K562 (cell line): ENCODE measurements at regions not wholly inside any gene's neighbourhood (a gene's known extent, or its start where the extent isn't known, plus 50 kb on each side); places are given as distances from the start of the nearest gene placed in this dataset.

ENCODE experiments used
- ATAC-seq: fragments of 200-7000 bp; cut with Tn5 transposase; 3 replicates; pipeline ENCODE4 v1.9.1; 2020; ENCODE audit warnings: moderate library complexity
- BruUV-seq: library from RNA; stranded (reverse); fragments of 400-500 nt; replicated peaks from 2 replicates; lab custom pipeline; 2021; lab: Mats Ljungman, UMichigan
- CTCF ChIA-PET: fragments of 300-600 bp; formaldehyde crosslinking; extraction: SDS; loops from one replicate; lab custom pipeline; 2021; ENCODE audit warnings: low intra/inter-chr PET ratio; lab: Yijun Ruan, JAX
- POLR2A ChIA-PET: fragments of 300-600, 350-650 bp; sonication (Branson Sonifier 250); formaldehyde crosslinking; extraction: SDS; loops from one replicate; lab custom pipeline; 2021; ENCODE audit warnings: antibody characterized with exemption, inconsistent platforms; lab: Yijun Ruan, JAX
- DNase-seq, 4 experiments: peaks; one replicate each; pipeline versions ENCODE4 v3.0.0 to v3.0.0-alpha.2; 2011 to 2018; ENCODE audit warnings: low spot score in 3 of 4, mixed read lengths in 3 of 4; ENCODE audit errors: extremely low read depth in 1 of 4
- FAIRE-seq: peaks from 2 replicates; lab custom pipeline; 2011; peaks lifted over from hg19 to GRCh38; lab: Jason Lieb, UNC
- H2AFZ ChIP-seq: 2 replicates; pipeline ENCODE4 v1.6.0; 2011; ENCODE audit warnings: low read depth, low read length, control low read depth, inconsistent platforms
- H3K27ac ChIP-seq: fragments of 200-600 bp; 3 replicates; pipeline ENCODE4 v1.8.0; 2011; ENCODE audit warnings: low read depth, mild to moderate bottlenecking, control low read depth, inconsistent platforms, low read length, moderate library complexity, mixed read lengths; ENCODE audit errors: extremely low read depth
- H3K27me3 ChIP-seq, 2 experiments: fragments of 300-600 bp in 1 of 2; 2 replicates in 1 of 2; 3 replicates in 1 of 2; pipeline versions ENCODE4 v1.6.0 to v1.8.0; 2011; ENCODE audit warnings: inconsistent platforms in 2 of 2, low read length in 2 of 2, mild to moderate bottlenecking in 1 of 2, mixed read lengths in 1 of 2, moderate library complexity in 1 of 2; ENCODE audit not compliant: control insufficient read depth in 2 of 2, insufficient read depth in 2 of 2
- H3K36me3 ChIP-seq: fragments of 300-600 bp; 3 replicates; pipeline ENCODE4 v1.8.0; 2011; ENCODE audit warnings: mild to moderate bottlenecking, low read length, inconsistent platforms; ENCODE audit not compliant: control insufficient read depth, insufficient read depth
- H3K4me1 ChIP-seq, 2 experiments: fragments of 200-600 bp in 1 of 2; replicated peaks in 1 of 2; 2 replicates in 1 of 2; 3 replicates in 1 of 2; pipeline versions ENCODE4 v1.5.1 to v1.8.0; 2011; ENCODE audit warnings: inconsistent platforms in 2 of 2, low read length in 2 of 2, mild to moderate bottlenecking in 1 of 2, mixed read lengths in 1 of 2, moderate library complexity in 1 of 2; ENCODE audit not compliant: control insufficient read depth in 2 of 2, insufficient read depth in 2 of 2
- H3K4me2 ChIP-seq: 2 replicates; pipeline ENCODE4 v1.6.1; 2011; ENCODE audit warnings: low read length, control low read depth, inconsistent platforms, mixed read lengths; ENCODE audit not compliant: insufficient read depth
- H3K4me3 ChIP-seq: fragments of 200-600 bp; sonication (generic), shearing (Covaris generic); 2 replicates; pipeline ENCODE4 v1.5.1; 2016; ENCODE audit warnings: control low read depth, inconsistent platforms
- H3K79me2 ChIP-seq: fragments of 200-600 bp; 3 replicates; pipeline ENCODE4 v1.8.0; 2011; ENCODE audit warnings: low read length, inconsistent platforms; ENCODE audit not compliant: control insufficient read depth, insufficient read depth
- H3K9ac ChIP-seq, 2 experiments: 2 replicates each; pipeline versions ENCODE4 v1.6.0 to v1.6.1; 2011; ENCODE audit warnings: low read depth in 2 of 2, low read length in 2 of 2, control low read depth in 1 of 2, inconsistent platforms in 1 of 2, mild to moderate bottlenecking in 1 of 2, mixed read lengths in 1 of 2; ENCODE audit not compliant: insufficient read depth in 1 of 2
- H3K9me1 ChIP-seq: one replicate; pipeline ENCODE4 v1.6.0; 2011; ENCODE audit warnings: inconsistent platforms, mild to moderate bottlenecking, low read length, moderate library complexity; ENCODE audit not compliant: control insufficient read depth, insufficient read depth
- H3K9me3 ChIP-seq: replicated peaks from 2 replicates; pipeline ENCODE4 v1.5.1; 2011; ENCODE audit warnings: low read depth, low read length, inconsistent platforms; ENCODE audit not compliant: control insufficient read depth, insufficient read depth
- H4K20me1 ChIP-seq: replicated peaks from 2 replicates; pipeline ENCODE4 v1.6.1; 2011; ENCODE audit warnings: low read length, inconsistent platforms, mixed read lengths; ENCODE audit not compliant: control insufficient read depth, insufficient read depth
- CTBP1 ChIP-seq: fragments of 450-650 bp; IDR thresholded peaks from 2 replicates; pipeline ENCODE4 v1.6.1; 2016; ENCODE audit warnings: borderline replicate concordance
- HMG20A ChIP-seq: fragments of 450-650 bp; formaldehyde crosslinking; conservative IDR thresholded peaks from 2 replicates; pipeline ENCODE4 v1.4.0; 2020; ENCODE audit warnings: mild to moderate bottlenecking, mixed read lengths
- MAFF ChIP-seq: IDR thresholded peaks from 2 replicates; pipeline ENCODE4 v1.6.1; 2012; ENCODE audit warnings: low read length, improper control_type of control experiment
- MTA1 ChIP-seq: fragments of 450-650 bp; IDR thresholded peaks from 2 replicates; pipeline ENCODE4 v1.6.1; 2017; ENCODE audit warnings: borderline replicate concordance
- PHB ChIP-seq: fragments of 250-450 bp; sonication (Bioruptor Pico); IDR thresholded peaks from 2 replicates; pipeline ENCODE4 v1.5.0; 2021
- POU5F1 ChIP-seq: fragments of 150-350 bp; IDR thresholded peaks from 2 replicates; pipeline ENCODE4 v1.6.1; 2014; ENCODE audit warnings: borderline replicate concordance, low read length, low read depth, mild to moderate bottlenecking; ENCODE audit not compliant: partially characterized antibody
- RBM39 ChIP-seq: fragments of 200-400 bp; formaldehyde crosslinking; optimal IDR thresholded peaks from 2 replicates; pipeline ENCODE3; 2018; ENCODE audit warnings: low read depth, low read length
- TAF15 ChIP-seq: fragments of 200-400 bp; formaldehyde crosslinking; IDR thresholded peaks from 2 replicates; pipeline ENCODE4 v1.6.1; 2017; ENCODE audit warnings: mild to moderate bottlenecking, low read depth, low read length, moderate library complexity
- THRAP3 ChIP-seq: fragments of 450-650 bp; IDR thresholded peaks from 2 replicates; pipeline ENCODE4 v1.6.1; 2016; ENCODE audit warnings: mild to moderate bottlenecking, inconsistent platforms, borderline replicate concordance
- ZNF140 ChIP-seq: fragments of 250-450 bp; sonication (Bioruptor Pico); IDR thresholded peaks from 2 replicates; pipeline ENCODE4 v1.8.0; 2021; ENCODE audit warnings: moderate library complexity, mild to moderate bottlenecking, inconsistent platforms
- ZNF511 ChIP-seq: sonication (generic); formaldehyde crosslinking; IDR thresholded peaks from 2 replicates; pipeline ENCODE4 v1.8.0; 2022; ENCODE audit warnings: mild to moderate bottlenecking, missing genetic modification reagents
- ZNF551 ChIP-seq: fragments of 250-450 bp; sonication (Bioruptor Pico); IDR thresholded peaks from 2 replicates; pipeline ENCODE4 v1.5.0; 2021; ENCODE audit warnings: mild to moderate bottlenecking, moderate library complexity
- ZNF707 ChIP-seq: fragments of 250-450 bp; sonication (Bioruptor Pico); conservative IDR thresholded peaks from 2 replicates; pipeline ENCODE4 v1.8.0; 2022; ENCODE audit warnings: inconsistent platforms, mild to moderate bottlenecking, moderate library complexity
- WGBS: fragments of 100-300 bp; shearing (Covaris generic); methylation state at CpG from one replicate; pipeline ENCODE4 v1.1.6; 2016; ENCODE audit warnings: low coverage, mixed read lengths; ENCODE audit not compliant: insufficient coverage; ENCODE audit errors: missing lambda C conversion rate; 5-methylcytosine and 5-hydroxymethylcytosine counted together
- in situ Hi-C: fragments of 300-500 bp; cut with MboI; formaldehyde crosslinking; loops from 4 replicates; pipeline ENCODE4 v1.15.0; 2018; ENCODE audit warnings: inconsistent platforms, mixed read lengths
- intact Hi-C: fragments of 100-400 bp; cut with micrococcal nuclease; formaldehyde crosslinking; loops from 2 replicates; pipeline ENCODE4 v1.14.2; 2022
- TF ChIP-seq, protein P1 (sequence below): sonication (generic); formaldehyde crosslinking; IDR thresholded peaks from 2 replicates; pipeline ENCODE4 v1.4.0; 2020; ENCODE audit warnings: mild to moderate bottlenecking, missing genetic modification reagents

- ChIA-PET POLR2A (no interaction called here), CTCF (no interaction called here)
- H3K27ac ChIP-seq: no peak overlapping the region
- H3K4me2 ChIP-seq: no peak overlapping the region
- no peak overlapping the region for H3K4me3 ChIP-seq
- intact Hi-C loops: no loop called here
- no peak for ATAC-seq
- no peaks in the 10 kb centered on the region for H3K4me1 ChIP-seq
- no peak overlapping the region for H2AFZ ChIP-seq
- no peak for DNase-seq
- no peaks in the 10 kb centered on the region for H4K20me1 ChIP-seq
- H3K9me1 ChIP-seq: no peaks in the 10 kb centered on the region
- no peaks in the 10 kb centered on the region for H3K36me3 ChIP-seq
- H3K79me2 ChIP-seq: no peaks in the 10 kb centered on the region
- no peak overlapping the region for H3K9ac ChIP-seq
- H3K9me3 ChIP-seq: no peaks in the 10 kb centered on the region
- TF ChIP-seq POU5F1: no peak
- no peak for TF ChIP-seq TAF15
- WGBS: 0% methylated on average over 2 of the region's 3 CpGs
- no peak for FAIRE-seq
- in situ Hi-C loops: no loop called here
- no TSS peak for BruUV-seq
- H3K27me3 ChIP-seq: no peaks in the 10 kb centered on the region
These were observed 209.7 kb upstream of the DCBLD2 start for GRCh38 chr3:99111235-99111634.

- POLR2A ChIA-PET: no interaction called here
- no peak for DNase-seq
- H3K9me1 ChIP-seq: no peaks in the 10 kb centered on the region
These were observed 208.9 kb upstream of the DCBLD2 start for GRCh38 chr3:99110401-99110800.

More at GRCh38 chr3:99110401-99110800, 208.9 kb upstream of the DCBLD2 start:
- CTCF ChIA-PET: no interaction called here
- Histone ChIP-seq H3K36me3 (no peaks in the 10 kb centered on the region), H3K4me1 (no peaks in the 10 kb centered on the region), H3K27ac (no peak overlapping the region), H3K9me3 (no peaks in the 10 kb centered on the region), H3K4me2 (no peak overlapping the region), H3K4me3 (no peak overlapping the region), H3K79me2 (no peaks in the 10 kb centered on the region), H3K27me3 (no peaks in the 10 kb centered on the region), H3K9ac (no peak overlapping the region), H4K20me1 (no peaks in the 10 kb centered on the region), H2AFZ (no peak overlapping the region)
- in situ Hi-C loops: no loop called here
- ATAC-seq (no peak), FAIRE-seq (no peak)
- BruUV-seq: no TSS peak
- intact Hi-C loops: no loop called here
- 5% methylated on average over 2 of the region's 4 CpGs for WGBS
- TF ChIP-seq, protein P1, sequence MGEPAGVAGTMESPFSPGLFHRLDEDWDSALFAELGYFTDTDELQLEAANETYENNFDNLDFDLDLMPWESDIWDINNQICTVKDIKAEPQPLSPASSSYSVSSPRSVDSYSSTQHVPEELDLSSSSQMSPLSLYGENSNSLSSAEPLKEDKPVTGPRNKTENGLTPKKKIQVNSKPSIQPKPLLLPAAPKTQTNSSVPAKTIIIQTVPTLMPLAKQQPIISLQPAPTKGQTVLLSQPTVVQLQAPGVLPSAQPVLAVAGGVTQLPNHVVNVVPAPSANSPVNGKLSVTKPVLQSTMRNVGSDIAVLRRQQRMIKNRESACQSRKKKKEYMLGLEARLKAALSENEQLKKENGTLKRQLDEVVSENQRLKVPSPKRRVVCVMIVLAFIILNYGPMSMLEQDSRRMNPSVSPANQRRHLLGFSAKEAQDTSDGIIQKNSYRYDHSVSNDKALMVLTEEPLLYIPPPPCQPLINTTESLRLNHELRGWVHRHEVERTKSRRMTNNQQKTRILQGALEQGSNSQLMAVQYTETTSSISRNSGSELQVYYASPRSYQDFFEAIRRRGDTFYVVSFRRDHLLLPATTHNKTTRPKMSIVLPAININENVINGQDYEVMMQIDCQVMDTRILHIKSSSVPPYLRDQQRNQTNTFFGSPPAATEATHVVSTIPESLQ: no peak
- TF ChIP-seq ZNF511 (CRISPR knock-in tag) (no peak), CTBP1 (no peak), ZNF707 (CRISPR knock-in tag) (no peak), MAFF (no peak), HMG20A (CRISPR knock-in tag) (no peak), ZNF140 (no peak), PHB (CRISPR knock-in tag) (no peak), THRAP3 (no peak), RBM39 (no peak), ZNF551 (no peak), MTA1 (no peak)
- TF ChIP-seq, all 486 proteins: peak for 0
